ENCODE measurements at regions not wholly inside any gene's neighbourhood (a gene's known extent, or its start where the extent isn't known, plus 50 kb on each side); places are given as distances from the start of the nearest gene placed in this dataset.

- H3K27ac Mint-ChIP-seq, result no peak overlapping the region
- intact Hi-C loops (cut with micrococcal nuclease), result no loop called here
- H3K4me1 Mint-ChIP-seq, result no peaks in the 10 kb centered on the region
- H3K4me3 Mint-ChIP-seq, result no peak overlapping the region
- H3K36me3 Mint-ChIP-seq (ENCODE audit: low read depth), result no peaks in the 10 kb centered on the region
- H3K27me3 Mint-ChIP-seq, result no peaks in the 10 kb centered on the region
- DNase-seq, result no peak
- H3K9me3 Mint-ChIP-seq, result no peaks in the 10 kb centered on the region
Observed at GRCh38 chr9:28834156-28834555, 1260.9 kb upstream of the C9orf72 start.

GRCh38 chr9:28839778-28840430 lies 1266.6 kb upstream of the C9orf72 start:
- intact Hi-C loops (cut with micrococcal nuclease), result no loop called here
- DNase-seq, result no peak
- no peaks in the 10 kb centered on the region for H3K4me1 Mint-ChIP-seq
- H3K27me3 Mint-ChIP-seq, result no peaks in the 10 kb centered on the region
- H3K36me3 Mint-ChIP-seq (ENCODE audit: low read depth), result no peaks in the 10 kb centered on the region
- H3K9me3 Mint-ChIP-seq, result no peaks in the 10 kb centered on the region
- no peak overlapping the region for H3K4me3 Mint-ChIP-seq
- no peak overlapping the region for H3K27ac Mint-ChIP-seq

- Mint-ChIP-seq H3K36me3 (ENCODE audit: low read depth) (no peaks in the 10 kb centered on the region), H3K4me3 (no peak overlapping the region), H3K9me3 (no peaks in the 10 kb centered on the region), H3K27me3 (no peaks in the 10 kb centered on the region), H3K4me1 (no peaks in the 10 kb centered on the region), H3K27ac (no peak overlapping the region)
- DNase-seq, result no peak
- intact Hi-C loops (cut with micrococcal nuclease), result no loop called here
Observed at GRCh38 chr9:28841775-28842174, 1268.5 kb upstream of the C9orf72 start.

- Mint-ChIP-seq H3K27me3 (no peaks in the 10 kb centered on the region), H3K4me3 (no peak overlapping the region), H3K9me3 (no peaks in the 10 kb centered on the region), H3K4me1 (no peaks in the 10 kb centered on the region), H3K36me3 (ENCODE audit: low read depth) (no peaks in the 10 kb centered on the region), H3K27ac (no peak overlapping the region)
- DNase-seq, result no peak
- intact Hi-C loops (cut with micrococcal nuclease), result no loop called here
Observed at GRCh38 chr9:28847331-28847730, 1274.0 kb upstream of the C9orf72 start.

GRCh38 chr9:28848671-28849070 lies 1275.4 kb upstream of the C9orf72 start:
- Mint-ChIP-seq H3K9me3 (no peaks in the 10 kb centered on the region), H3K36me3 (ENCODE audit: low read depth) (no peaks in the 10 kb centered on the region), H3K27ac (no peak overlapping the region), H3K27me3 (no peaks in the 10 kb centered on the region), H3K4me3 (no peak overlapping the region), H3K4me1 (no peaks in the 10 kb centered on the region)
- no peak for DNase-seq
- intact Hi-C loops (cut with micrococcal nuclease), result no loop called here

- H3K9me3 Mint-ChIP-seq, result no peaks in the 10 kb centered on the region
- no peak overlapping the region for H3K4me3 Mint-ChIP-seq
- no peak for DNase-seq
- intact Hi-C loops (cut with micrococcal nuclease), result no loop called here
- no peaks in the 10 kb centered on the region for H3K4me1 Mint-ChIP-seq
- H3K36me3 Mint-ChIP-seq (ENCODE audit: low read depth), result no peaks in the 10 kb centered on the region
- no peak overlapping the region for H3K27ac Mint-ChIP-seq
- no peaks in the 10 kb centered on the region for H3K27me3 Mint-ChIP-seq
Observed at GRCh38 chr9:28853477-28853876, 1280.2 kb upstream of the C9orf72 start.

GRCh38 chr9:28866951-28867350 lies 1293.7 kb upstream of the C9orf72 start:
- no peaks in the 10 kb centered on the region for H3K9me3 Mint-ChIP-seq
- H3K4me3 Mint-ChIP-seq, result no peak overlapping the region
- DNase-seq, result no peak
- H3K4me1 Mint-ChIP-seq, result no peaks in the 10 kb centered on the region
- intact Hi-C loops (cut with micrococcal nuclease), result no loop called here
- H3K36me3 Mint-ChIP-seq (ENCODE audit: low read depth), result no peaks in the 10 kb centered on the region
- no peak overlapping the region for H3K27ac Mint-ChIP-seq
- H3K27me3 Mint-ChIP-seq, result no peaks in the 10 kb centered on the region

- Mint-ChIP-seq H3K36me3 (ENCODE audit: low read depth) (no peaks in the 10 kb centered on the region), H3K27ac (no peak overlapping the region), H3K4me3 (no peak overlapping the region), H3K27me3 (no peaks in the 10 kb centered on the region), H3K9me3 (no peaks in the 10 kb centered on the region), H3K4me1 (no peaks in the 10 kb centered on the region)
- no peak for DNase-seq
- intact Hi-C loops (cut with micrococcal nuclease), result no loop called here
Observed at GRCh38 chr9:28868228-28868990, 1295.1 kb upstream of the C9orf72 start.

- no peak for DNase-seq
- no peaks in the 10 kb centered on the region for H3K36me3 Mint-ChIP-seq (ENCODE audit: low read depth)
- no peaks in the 10 kb centered on the region for H3K9me3 Mint-ChIP-seq
- no peaks in the 10 kb centered on the region for H3K27me3 Mint-ChIP-seq
- no peak overlapping the region for H3K4me3 Mint-ChIP-seq
- intact Hi-C loops (cut with micrococcal nuclease), result no loop called here
- no peaks in the 10 kb centered on the region for H3K4me1 Mint-ChIP-seq
- no peak overlapping the region for H3K27ac Mint-ChIP-seq
Observed at GRCh38 chr9:28882529-28882928, 1309.2 kb upstream of the C9orf72 start.

- H3K36me3 Mint-ChIP-seq (ENCODE audit: low read depth), result no peaks in the 10 kb centered on the region
- no peaks in the 10 kb centered on the region for H3K27me3 Mint-ChIP-seq
Observed at GRCh38 chr9:28883234-28883633, 1310.0 kb upstream of the C9orf72 start.

GRCh38 chr9:28887188-28887884 lies 1314.1 kb upstream of the C9orf72 start:
- no peaks in the 10 kb centered on the region for H3K9me3 Mint-ChIP-seq
- no peaks in the 10 kb centered on the region for H3K4me1 Mint-ChIP-seq
- DNase-seq, result no peak
- no peak overlapping the region for H3K4me3 Mint-ChIP-seq
- no peaks in the 10 kb centered on the region for H3K27me3 Mint-ChIP-seq
- H3K27ac Mint-ChIP-seq, result no peak overlapping the region
- no peaks in the 10 kb centered on the region for H3K36me3 Mint-ChIP-seq (ENCODE audit: low read depth)
- intact Hi-C loops (cut with micrococcal nuclease), result no loop called here

More at GRCh38 chr9:28883234-28883633, 1310.0 kb upstream of the C9orf72 start:
- H3K4me1 Mint-ChIP-seq, result no peaks in the 10 kb centered on the region
- no peak overlapping the region for H3K27ac Mint-ChIP-seq
- intact Hi-C loops (cut with micrococcal nuclease), result no loop called here
- H3K4me3 Mint-ChIP-seq, result no peak overlapping the region
- no peak for DNase-seq
- H3K9me3 Mint-ChIP-seq, result no peaks in the 10 kb centered on the region

- DNase-seq, result no peak
- no peak overlapping the region for H3K4me3 Mint-ChIP-seq
- no peaks in the 10 kb centered on the region for H3K36me3 Mint-ChIP-seq (ENCODE audit: low read depth)
- no peaks in the 10 kb centered on the region for H3K4me1 Mint-ChIP-seq
- H3K9me3 Mint-ChIP-seq, result no peaks in the 10 kb centered on the region
- intact Hi-C loops (cut with micrococcal nuclease), result no loop called here
- no peaks in the 10 kb centered on the region for H3K27me3 Mint-ChIP-seq
- H3K27ac Mint-ChIP-seq, result no peak overlapping the region
Observed at GRCh38 chr9:28888806-28889205, 1315.5 kb upstream of the C9orf72 start.

- Mint-ChIP-seq H3K4me3 (no peak overlapping the region), H3K9me3 (no peaks in the 10 kb centered on the region), H3K27me3 (no peaks in the 10 kb centered on the region), H3K27ac (no peak overlapping the region), H3K4me1 (no peaks in the 10 kb centered on the region), H3K36me3 (ENCODE audit: low read depth) (no peaks in the 10 kb centered on the region)
- intact Hi-C loops (cut with micrococcal nuclease), result no loop called here
- no peak for DNase-seq
Observed at GRCh38 chr9:28892538-28892937, 1319.3 kb upstream of the C9orf72 start.

- Mint-ChIP-seq H3K4me1 (no peaks in the 10 kb centered on the region), H3K9me3 (peaks cover 3% of the 10 kb centered on the region), H3K27ac (no peak overlapping the region), H3K36me3 (ENCODE audit: low read depth) (no peaks in the 10 kb centered on the region), H3K27me3 (no peaks in the 10 kb centered on the region), H3K4me3 (no peak overlapping the region)
- intact Hi-C loops (cut with micrococcal nuclease), result no loop called here
- no peak for DNase-seq
Observed at GRCh38 chr9:28899267-28899666, 1326.0 kb upstream of the C9orf72 start.
